Head of caudate nucleus (tissue), 42 donors: ENCODE measurements at regions not wholly inside any gene's neighbourhood (a gene's known extent, or its start where the extent isn't known, plus 50 kb on each side); places are given as distances from the start of the nearest gene placed in this dataset.
A peak's percentile ranks its signal among the peaks of the same experiment; 100 is the strongest.
"Not testable (repeated sequence)": the region's sequence is repeated elsewhere in the genome, so short reads cannot be mapped to it uniquely, and the experiment has no call there.

Experiments used
- DNase-seq, 42 donors: peaks; one replicate each; pipeline versions ENCODE4 v3.0.0 to v3.0.0-alpha.2; 2020 to 2021; ENCODE audit warnings: mixed read lengths in 7 of 42
- intact Hi-C: fragments of 100-400 bp; cut with DNase I; formaldehyde crosslinking; loops from one replicate; pipeline ENCODE4 v1.15.0; 2022

DNA sequence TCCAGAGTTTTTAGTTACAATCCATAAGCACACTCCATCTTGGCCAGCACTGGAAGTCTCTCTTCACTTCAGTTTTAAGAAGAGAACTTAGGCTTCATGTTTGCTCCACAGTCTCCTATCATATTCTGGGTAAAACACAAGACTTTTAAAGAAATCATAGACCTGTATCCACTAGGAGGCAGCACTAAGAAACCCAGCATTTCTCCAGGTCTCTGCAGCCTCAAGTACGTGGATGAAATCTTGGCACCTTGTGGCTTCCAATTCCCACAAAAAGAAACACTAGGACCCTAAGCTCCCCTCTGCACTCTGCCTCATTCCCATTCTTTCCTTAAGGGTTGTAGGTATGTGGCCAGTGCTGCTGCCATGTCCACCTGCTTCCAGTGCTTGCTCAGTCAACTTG, 367.3 kb upstream of the CASK start:
- intact Hi-C loops: no loop called here
- no peak for DNase-seq

DNA sequence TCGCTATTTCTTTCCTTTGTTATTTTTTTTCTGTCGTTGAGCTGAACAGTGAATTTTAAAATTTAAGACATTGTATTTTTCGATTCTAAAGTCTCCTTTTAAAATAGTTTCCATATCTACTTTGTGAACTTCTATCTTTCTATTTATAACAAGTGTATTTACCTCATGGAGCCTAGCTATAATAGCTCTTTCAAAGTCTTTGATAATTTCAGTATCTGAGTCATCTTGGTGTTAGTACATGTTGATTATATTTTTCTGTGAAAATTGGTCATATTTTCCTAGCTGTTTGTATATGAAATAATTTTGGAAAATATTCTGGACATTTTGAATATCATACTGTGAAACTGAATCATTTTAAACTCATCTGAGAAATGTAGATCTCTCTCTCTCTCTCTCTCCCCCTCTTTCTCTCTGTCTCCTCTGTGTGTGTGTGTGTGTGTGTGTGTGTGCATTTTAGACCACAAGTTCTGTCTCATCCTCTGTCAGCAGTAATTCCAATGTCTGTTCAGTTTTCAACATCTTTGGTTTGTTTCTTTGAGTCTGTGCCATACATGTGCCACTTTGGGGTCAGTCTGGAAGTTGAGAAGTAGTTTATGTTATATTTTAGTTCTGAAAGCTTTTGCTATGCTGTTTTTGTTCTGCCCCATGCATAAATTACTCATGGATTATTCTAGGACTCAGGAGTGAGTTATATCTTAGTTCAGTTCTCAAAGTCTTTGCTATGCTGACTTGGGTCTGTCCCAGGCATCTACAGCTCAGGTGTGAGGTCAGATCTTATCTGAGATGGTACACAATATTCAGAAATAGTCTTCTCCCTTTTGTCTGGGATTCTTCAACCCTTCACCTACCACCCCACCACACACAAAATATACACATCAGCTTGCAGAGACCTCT, 366.4 kb upstream of the CASK start:
- intact Hi-C loops: no loop called here
- no peak for DNase-seq

DNA sequence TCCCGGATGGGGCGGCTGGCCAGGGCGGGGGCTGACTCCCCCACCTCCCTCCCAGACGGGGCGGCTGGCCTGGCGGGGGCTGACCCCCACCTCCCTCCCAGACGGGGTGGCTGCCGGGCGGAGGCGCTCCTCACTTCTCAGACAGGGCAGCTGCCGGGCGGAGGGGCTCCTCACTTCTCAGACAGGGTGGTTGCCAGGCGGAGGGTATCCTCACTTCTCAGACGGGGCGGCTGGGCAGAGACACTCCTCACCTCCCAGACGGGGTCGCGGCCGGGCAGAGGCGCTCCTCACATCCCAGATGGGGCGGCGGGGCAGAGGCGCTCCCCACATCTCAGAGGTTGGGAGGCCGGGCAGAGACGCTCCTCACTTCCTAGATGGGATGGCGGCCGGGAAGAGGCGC, 362.3 kb upstream of the CASK start:
- intact Hi-C loops, DNase-seq: not testable (repeated sequence)

DNA sequence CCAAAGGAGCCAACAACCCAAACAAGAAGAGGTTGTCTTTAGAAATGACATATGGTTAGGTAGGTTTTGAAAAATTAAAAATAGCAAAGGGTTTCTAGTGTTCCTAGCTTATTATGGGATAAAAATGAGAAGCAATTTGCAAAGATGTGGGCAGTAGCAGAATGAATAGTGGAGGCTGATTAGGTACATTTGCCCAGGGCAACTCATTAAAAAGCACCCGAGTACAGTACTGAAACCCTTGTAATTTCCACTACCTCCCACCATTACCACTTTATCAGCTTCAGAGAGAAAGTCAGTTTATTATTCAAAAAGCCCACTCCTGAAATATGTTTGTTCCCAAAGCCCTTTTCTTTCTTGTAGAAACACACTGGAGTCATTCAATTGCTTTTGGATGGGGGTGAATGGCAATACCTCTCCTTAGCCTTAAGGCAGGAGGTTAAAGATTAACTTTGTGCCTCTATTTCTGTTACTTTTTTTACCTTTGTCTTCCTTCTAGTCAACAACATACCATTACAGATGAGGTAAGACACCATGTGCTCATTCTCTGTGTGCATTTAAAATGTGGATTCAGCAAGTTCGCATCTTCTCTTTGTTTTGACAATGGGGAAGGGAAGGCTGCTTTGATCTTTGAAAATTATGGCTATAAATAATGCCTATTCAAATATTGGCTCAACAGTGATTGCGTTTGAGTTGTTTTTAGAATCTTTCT, 353.8 kb upstream of the CASK start:
- intact Hi-C loops: no loop called here
- no peak for DNase-seq

DNA sequence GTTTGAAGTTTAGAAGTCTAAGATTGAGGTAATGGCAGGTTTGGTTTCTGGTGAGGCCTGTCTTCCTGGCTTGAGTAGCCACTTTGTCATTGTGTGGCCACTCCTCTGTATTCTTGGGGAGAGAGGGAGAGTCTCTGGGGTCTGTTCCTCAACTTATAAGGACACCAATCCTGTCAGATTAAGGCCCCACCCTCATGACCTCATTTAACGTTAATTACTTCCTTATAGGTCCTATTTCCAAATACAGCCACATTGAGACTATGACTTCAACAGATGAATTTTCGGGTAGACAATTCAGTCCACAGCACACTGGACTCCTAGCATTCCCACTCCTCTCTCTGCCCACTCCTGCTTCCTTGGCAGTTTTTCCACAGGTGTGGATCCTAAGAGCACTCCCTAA, 350.8 kb upstream of the CASK start:
- intact Hi-C loops: no loop called here
- DNase-seq: no peak

DNA sequence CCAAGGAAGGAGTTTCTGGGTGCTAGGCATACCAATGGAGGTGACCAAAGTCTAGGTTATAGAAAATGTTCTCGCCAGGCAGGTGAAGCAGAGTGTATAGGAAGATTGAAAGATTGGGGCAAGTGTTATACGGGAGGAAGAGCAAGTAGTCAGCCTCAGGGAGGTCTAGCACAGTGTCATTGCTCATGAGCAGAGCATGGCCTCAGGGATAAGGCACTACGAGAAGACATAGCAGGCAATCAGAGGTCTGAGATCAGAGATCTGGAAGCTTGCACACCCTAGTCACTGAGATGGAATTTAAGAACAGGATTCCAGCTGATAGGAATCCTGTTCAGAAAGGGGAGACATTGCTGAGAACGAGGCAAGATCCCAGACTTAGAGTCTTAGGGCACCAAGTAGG, 350.0 kb upstream of the CASK start:
- intact Hi-C loops: no loop called here

DNA sequence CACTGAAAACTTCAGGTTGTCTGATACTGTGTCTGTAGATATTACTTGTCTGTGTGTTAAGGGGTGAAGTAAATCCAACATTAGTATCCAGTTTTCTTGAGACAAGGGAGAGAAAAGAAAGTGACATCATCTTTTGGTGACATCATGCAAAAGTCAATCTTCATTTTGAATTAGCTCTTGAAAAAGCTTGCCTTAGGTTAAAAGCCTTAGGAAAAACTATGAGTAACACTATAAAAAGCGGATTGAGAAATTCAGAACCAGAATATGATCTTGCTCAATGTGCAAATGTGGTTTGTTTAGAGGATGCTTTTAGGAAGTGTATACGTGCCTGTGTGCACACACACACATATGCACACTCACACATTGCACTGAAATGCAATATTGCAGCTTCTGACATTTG, 345.8 kb upstream of the CASK start:
- DNase-seq: no peak
- intact Hi-C loops: no loop called here

More for the DNA sequence above, 350.0 kb upstream of the CASK start:
- no peak for DNase-seq

DNA sequence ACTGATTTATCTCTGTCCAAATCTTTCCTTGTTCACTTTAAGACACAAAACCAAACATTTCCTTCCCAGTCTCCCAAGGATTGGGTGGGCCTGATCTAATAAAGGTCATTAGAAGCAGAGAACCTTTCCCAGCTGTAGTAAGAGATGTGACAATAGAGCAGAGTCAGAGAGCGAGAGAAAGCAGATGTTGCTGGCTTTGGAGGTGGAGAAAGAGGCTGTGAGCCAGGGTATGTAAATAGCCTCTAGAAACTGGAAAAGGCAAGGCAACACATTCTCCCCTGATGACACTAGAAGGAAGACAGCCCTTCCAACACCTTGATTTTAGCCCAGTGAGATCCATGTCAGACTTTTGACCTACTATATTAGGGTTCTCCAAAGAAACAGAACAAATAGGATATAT, 337.5 kb upstream of the CASK start:
- intact Hi-C loops: no loop called here
- DNase-seq: no peak

DNA sequence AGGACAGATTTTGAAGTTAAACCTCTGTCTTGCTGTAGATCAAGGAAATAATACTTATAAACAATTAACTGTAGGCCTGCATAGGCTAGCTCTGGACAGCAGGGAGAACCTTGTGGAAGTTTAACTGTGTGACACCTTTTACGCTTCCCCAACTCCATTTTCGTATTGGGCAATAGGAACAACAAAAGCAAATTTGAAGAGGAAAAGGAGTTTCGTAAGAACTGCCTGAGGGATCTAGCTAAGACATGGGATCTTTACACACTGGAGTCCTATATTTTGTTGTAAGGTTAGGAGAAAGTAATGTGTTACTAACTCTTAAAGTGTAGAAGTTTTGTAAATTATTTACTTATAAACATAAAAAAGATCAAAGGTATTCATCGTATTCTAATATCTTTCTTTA, 324.9 kb upstream of the CASK start:
- no peak for DNase-seq
- intact Hi-C loops: no loop called here

DNA sequence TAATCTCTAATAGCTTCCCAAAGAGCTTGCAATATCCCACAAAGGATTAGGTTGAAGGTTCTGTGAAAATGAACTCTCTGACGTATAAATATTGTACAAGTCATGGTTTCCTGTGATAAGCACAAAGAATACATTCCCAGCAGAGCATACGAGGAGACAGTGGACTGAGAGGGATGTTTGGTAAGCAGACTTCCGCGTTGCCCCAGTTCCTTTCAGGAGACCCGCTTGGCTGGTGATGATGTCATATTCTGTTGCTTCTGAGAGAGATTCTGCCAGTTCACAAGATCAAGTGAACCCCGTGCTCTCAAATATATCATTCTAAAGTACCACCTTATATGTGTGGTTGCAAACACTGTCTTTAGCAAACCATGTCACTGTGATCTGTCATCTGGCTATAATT, 323.9 kb upstream of the CASK start:
- intact Hi-C loops: no loop called here
- DNase-seq: peak in 4 of 42 donors; percentile 1 to 7 (median 2)

DNA sequence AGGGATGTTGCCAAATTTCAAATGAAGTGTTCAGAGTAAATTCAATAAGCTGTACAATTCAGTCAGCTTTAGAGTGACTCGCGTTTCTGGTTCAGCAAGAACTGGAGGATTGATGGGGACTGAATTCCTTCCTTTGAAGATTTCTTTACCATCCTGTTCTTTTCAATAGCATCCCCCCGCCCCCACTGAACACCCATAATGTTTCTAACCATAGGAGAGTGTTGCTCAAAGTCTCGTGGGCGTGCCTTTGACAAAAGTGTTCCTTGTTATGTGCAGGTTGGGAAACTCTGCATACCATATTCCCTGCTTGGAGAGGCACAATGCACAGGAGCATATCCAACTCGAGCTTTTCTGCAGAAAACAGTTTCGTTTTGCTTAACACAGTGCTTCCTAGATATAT, 323.5 kb upstream of the CASK start:
- intact Hi-C loops: no loop called here

DNA sequence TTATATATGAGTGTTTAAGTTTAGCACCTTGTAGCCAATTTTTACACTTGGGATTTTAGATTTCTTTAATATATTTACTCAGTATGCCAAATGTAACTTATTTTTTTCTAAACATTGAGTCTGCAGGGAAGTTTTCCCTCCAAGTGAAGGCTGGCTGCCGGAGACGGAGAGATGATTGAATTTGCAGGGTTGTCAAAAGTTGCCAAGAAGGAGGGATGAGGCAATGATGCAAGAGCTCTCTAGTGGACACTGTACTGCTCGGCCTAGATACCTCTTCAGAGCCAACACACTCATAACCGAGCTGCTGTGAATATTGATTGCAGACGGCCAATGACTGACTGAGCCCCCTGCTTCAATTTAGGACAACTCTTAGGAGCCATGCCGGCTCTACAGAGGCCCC, 318.6 kb upstream of the CASK start:
- no peak for DNase-seq
- intact Hi-C loops: no loop called here

More for the DNA sequence above, 323.5 kb upstream of the CASK start:
- peak; percentile 5 to 82 (median 44) for DNase-seq

DNA sequence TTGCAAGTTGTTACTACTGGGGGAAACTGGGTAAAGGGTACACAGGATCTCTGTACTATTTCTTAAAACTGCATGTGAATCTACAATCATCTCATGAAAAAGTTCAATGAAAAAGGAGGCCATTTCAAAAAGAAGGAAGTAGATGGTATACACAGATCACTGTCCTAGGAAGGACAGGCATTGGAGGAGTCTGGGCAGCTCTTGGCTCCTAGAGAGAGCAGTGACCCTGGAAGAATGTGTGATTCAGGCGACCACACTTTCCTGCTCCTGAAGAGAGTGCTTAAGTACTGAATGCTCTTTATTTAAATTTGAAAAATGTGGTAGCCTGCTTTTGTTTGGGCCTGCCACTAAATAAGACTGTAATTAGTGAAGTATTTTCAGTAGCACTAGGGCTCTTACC, 318.1 kb upstream of the CASK start:
- DNase-seq: peak in 1 of 42 donors; percentile 34
- intact Hi-C loops: no loop called here

DNA sequence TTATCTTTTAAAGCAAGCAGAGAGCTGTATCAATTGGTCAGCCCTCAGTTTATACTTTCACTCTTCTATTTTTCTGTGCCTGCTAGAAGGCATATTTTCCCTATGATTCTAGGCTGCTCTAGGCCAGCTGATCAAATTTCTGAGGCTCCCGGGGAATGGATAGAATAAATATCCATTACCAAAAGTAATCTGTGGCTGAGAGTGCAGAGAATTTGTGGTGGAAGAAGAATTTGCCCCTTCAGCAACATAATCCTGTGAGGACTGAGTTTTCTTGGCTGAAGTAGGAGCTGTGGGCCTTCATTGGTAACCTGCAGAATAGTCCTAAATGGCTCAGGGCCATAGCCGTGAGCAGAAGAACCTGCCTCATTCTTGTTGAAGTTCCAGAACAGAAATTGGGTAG, 314.6 kb upstream of the CASK start:
- intact Hi-C loops: no loop called here
- no peak for DNase-seq

DNA sequence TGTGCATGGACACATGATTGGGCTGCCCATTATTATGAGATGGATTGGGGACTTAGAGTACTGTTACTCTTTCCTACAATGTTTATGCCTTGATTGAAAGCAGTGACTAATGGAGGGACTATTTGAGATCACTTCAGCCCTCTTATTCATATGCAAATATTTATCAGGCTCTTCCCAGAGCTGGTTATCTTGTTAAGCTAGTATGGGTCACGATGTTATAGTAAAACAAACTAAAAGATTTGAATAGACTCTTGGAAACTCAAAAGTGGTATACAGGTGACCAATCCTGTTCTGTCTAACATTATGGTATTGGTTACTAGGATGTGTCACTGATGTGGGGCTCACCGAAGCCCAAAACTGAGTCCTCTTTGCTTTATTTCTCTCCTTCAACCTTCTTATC, 306.2 kb upstream of the CASK start:
- no peak for DNase-seq
- intact Hi-C loops: no loop called here

DNA sequence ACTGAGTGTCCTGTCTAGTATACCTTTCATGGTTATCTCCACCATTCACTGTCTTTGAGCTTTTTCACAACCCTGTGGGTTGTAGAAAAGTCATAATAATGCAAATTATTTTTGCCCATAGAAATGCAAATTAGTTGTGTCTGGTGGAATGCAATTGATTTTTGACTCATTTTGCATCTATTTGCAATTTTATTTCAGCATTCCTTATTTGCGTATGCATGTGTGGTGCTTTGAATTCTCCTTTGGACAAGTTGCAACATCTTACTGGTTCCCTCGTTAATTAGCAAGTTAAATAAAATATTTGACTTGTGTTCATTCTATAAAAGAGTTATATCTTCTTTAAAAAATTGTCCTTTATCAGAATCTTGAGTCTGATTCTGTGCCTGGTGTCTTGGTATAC, 297.3 kb upstream of the CASK start:
- intact Hi-C loops: no loop called here
- DNase-seq: no peak

DNA sequence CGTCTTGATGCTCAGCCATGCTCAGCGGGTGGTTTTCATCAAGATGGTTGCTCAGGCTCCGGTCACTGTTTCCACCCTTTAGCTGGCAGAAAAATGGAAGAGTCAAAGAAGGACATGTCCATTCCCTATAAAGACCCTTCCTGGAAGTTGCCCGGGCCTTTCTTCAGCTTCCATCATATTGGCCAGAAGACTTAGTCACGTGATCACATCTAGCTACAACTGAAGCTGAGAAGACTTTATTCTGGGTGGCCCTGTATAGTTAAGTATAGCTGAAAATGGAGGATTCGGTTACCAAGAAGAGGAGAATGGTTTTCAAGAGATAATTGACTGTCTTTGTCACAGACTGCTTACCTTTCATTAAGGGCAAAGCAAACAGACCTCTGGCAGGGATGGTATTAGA, 296.7 kb upstream of the CASK start:
- DNase-seq: no peak
- intact Hi-C loops: no loop called here

DNA sequence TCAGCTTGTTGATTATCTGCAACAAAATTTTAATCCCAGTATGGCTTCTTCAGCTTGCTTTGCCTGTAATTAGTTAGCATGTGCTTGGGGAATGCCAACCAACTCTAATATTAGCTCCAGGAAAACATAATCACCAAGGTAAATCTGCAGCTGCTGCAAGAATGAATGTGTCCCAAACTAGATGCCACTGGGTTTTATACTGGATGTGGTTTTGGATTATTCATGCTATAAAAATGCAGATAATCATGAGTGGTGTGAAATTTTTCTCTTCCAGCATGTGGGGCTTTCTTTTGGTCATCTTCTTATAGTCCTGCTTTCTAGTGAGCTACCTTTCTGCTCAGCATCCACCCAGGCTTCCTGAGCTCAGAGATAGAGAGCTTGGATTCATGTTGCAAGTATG, 295.9 kb upstream of the CASK start:
- DNase-seq: no peak
- intact Hi-C loops: no loop called here

DNA sequence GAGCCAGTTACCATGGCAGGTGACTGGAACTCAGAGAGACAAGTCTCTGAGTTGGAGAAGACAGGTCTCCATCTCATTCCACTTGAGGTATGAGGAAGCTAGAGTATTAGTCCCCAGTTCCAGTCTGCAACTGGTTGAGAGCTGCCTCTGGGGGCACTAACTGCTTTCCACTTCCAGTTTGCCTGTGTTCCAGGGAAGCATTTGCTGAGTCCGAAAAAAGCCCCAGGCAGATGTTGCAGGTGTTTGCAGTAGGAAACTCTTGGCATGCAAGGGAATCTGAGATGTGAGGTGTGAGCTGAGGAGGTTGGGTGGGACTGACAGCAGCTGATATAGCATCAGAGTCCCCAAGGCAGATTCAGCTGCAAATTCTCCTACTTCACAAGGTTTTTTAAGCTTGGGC, 272.2 kb upstream of the CASK start:
- intact Hi-C loops: no loop called here
- DNase-seq: no peak

DNA sequence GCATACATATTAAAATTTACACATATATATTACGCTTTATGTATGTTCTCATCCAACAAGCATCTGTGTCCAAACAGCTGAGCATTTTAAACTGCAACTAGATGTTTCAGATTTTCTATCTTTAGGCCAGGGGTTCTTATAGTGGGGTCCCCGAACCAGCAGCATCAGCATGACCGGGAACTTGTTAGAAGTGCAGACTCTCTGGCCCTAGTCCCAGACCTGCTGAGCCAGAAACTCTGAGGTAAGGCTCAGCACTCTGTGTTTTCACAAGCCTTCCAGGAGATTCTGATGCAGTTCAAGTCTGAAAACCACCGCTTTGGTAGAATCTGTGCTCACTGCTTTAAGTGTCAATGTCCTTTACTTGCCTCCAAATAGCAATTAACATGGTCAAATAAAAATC, 266.2 kb upstream of the CASK start:
- intact Hi-C loops: no loop called here
- DNase-seq: no peak

DNA sequence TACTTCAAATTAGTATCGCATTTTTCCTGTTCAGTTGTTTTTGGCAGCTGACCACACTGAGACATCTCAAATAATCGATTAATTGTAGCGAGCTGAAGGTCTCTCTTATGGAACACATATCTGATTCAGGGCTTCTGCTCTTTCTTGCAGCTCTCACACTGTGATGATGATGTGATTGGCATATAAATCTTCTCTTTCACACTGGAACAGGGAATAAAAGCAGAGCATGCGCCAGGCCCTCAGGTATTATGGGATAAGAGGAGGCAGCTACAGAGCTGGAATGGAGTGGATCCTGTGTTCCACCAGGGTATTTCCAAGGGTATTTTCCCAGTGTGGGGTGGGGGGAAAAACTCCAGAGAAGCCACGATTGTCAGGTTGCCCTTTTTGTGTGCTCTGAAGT, 265.4 kb upstream of the CASK start:
- intact Hi-C loops: no loop called here

More for the DNA sequence above, 265.4 kb upstream of the CASK start:
- no peak for DNase-seq
